SH-SY5Y (cell line): ENCODE measurements at regions not wholly inside any gene's neighbourhood (a gene's known extent, or its start where the extent isn't known, plus 50 kb on each side); places are given as distances from the start of the nearest gene placed in this dataset.

ENCODE experiments used
- GATA2 ChIP-seq: IDR thresholded peaks from 2 replicates; pipeline ENCODE4 v1.6.1; 2011; ENCODE audit warnings: mild to moderate bottlenecking, low read depth, low read length
- GATA3 ChIP-seq: IDR thresholded peaks from 2 replicates; pipeline ENCODE4 v1.6.1; 2011; ENCODE audit warnings: low read depth, mild to moderate bottlenecking, low read length, moderate library complexity

DNA sequence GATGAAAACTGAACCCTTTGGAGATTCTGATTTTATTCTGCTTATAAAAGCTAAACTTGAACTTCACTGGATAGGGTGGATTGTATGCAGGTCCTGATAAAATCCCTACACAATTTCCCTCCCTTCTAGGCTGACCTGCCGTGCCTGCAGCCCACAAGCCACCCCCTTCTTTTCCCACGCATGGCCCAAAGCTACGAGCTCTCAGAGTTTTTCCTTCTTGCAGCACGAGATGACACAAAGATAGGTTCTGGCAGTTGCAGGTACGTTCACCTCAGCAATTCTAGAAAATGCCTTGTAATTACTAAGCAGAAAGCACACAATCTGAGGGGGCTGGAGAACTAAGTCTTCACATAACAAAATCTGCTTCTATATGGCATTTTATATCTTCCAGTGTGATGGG lies 110.6 kb upstream of the ATP8B1 start:
- TF ChIP-seq GATA3 (no peak), GATA2 (no peak)

GRCh38 chr18:57910817-57911216 lies 107.7 kb upstream of the ATP8B1 start:
- no peak for TF ChIP-seq GATA2
- TF ChIP-seq GATA3: no peak

- TF ChIP-seq GATA3: no peak
- TF ChIP-seq GATA2: no peak
These were observed 107.0 kb upstream of the ATP8B1 start for GRCh38 chr18:57910134-57910533.

DNA sequence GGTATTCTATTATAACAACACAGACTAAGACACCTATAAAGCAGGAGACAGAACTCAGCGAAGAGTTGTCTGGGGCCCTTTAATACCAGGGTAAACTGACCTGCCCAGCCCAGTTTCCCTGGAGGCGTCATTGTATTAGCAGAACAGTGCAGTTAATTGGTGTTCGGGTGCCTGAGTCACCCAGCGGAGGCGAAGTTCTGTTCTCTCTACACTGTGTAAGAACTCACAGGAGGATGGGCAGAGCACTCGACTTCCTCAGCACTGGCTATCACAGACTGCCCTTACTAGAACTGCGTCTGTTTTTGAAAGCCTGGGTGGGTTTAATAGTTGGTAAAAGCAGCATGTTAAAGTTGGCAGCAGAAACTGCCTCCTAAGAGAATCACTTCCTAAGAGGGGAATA lies 106.5 kb upstream of the ATP8B1 start:
- TF ChIP-seq GATA3: no peak
- no peak for TF ChIP-seq GATA2

DNA sequence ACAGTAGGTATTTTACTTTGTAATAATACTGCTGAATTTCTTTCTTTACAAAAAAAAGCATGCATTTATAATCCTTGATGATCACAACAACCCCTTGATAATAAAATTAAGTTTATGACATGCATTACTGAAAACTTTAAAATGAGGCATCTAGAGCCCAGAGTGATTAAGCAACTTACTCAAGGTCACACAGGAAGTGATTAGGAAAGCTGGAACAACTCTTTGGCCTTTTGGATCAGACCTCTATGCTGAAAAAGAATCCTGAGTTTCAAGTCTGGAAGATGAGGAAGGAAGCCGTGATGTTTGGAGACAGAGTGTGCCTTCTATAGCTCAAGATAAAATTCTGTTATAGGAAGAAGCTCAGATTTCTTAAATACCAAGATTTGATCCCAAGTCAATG lies 105.0 kb upstream of the ATP8B1 start:
- no peak for TF ChIP-seq GATA2

GRCh38 chr18:57907550-57907949 lies 104.4 kb upstream of the ATP8B1 start:
- no peak for TF ChIP-seq GATA2
- TF ChIP-seq GATA3: no peak

GRCh38 chr18:57906852-57907251 lies 103.7 kb upstream of the ATP8B1 start:
- TF ChIP-seq GATA2 (no peak), GATA3 (no peak)

GRCh38 chr18:57904535-57904934 lies 101.4 kb upstream of the ATP8B1 start:
- TF ChIP-seq GATA3: no peak
- no peak for TF ChIP-seq GATA2

- TF ChIP-seq GATA2 (no peak), GATA3 (no peak)
These were observed 99.6 kb upstream of the ATP8B1 start for GRCh38 chr18:57902721-57903120.

DNA sequence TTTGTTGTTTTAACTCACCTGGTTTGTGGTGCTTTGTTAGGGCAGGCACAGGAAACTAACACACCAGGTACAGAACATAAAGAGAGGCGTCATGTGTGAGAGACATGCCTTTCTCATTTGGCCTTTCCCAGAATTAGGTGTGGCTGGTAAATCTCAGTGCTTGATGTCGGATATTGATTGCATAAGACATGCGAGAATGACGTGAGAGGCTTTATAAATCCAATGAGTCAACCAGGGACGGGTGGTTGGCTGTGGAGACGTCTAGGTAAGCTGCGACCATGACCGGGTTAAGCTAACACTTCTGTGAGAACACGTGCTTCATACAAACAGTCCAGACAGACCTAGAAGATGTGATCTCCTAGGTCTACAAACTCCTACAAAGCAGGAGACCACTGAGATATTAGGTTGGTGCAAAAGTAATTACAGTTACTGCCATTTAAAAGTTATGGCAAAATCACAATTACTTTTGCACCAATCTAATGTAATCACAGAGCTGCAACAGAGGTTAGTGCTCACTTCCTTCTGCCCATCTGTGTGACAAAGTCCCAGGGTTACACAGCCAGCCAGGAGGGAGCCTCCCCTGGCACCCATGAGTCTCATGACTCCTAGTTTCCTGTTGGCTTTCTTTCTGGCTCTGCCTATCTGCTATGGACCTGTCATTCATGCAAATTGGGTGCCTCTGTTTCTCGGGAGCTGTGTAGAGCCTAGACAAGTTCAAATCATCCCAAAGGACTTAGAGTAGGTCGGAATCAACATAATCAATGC lies 98.9 kb upstream of the ATP8B1 start:
- TF ChIP-seq GATA3 (no peak), GATA2 (no peak)

DNA sequence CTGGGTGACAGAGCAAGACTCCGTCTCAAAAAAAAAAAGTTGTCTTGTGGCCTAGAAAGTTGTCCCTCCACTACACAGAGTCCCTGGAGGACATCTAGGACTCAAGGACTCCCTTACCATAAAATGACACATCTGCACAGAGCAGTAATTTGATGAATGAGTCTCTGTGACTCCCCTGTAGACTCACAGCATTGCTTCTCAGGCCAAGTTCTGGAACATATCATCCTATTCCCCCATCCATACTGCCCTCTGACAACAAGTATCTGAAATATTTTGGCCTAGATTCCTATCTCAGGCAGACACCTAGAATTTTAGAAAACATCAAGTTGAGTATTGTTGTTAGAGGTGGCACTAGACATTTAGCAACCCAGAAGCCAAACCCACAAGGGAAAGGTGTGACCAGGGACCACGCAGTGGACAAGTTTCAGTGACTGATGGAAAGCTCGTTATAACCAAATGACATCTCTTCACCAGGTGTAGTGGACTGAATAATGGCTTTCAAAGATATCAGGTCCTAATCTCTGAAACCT lies 97.9 kb upstream of the ATP8B1 start:
- TF ChIP-seq GATA3 (no peak), GATA2 (no peak)

DNA sequence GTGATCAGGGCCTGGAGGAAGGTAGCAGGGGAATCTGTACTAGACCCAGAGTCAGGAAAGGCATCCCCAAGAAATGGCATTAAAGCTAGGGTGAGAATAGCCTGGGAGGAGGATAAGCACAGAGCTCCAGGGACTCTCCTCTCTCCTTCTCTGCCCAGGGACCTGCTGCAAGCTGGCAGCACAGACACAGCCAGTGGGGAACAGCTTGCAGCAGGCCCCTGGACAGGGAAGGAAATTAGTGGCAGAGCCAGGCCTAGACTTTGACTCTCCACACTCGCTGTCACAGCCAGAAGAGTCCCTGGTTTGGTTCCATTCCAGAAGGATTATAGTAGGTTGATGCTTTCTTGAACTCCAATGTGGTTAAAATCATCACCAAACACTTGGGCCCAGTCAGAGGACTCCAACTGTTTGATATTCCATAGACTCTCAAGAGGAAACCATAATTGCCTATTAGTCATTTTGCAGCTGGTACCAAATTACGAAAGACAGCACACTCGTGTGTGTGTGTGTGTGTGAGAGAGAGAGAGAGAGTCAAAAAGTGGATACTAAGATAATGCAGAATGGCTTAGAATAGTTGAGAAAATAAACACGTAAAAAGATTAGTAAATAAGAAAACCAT lies 95.5 kb upstream of the ATP8B1 start:
- no peak for TF ChIP-seq GATA3
- no peak for TF ChIP-seq GATA2

- TF ChIP-seq GATA3: no peak
- TF ChIP-seq GATA2: no peak
These were observed 92.1 kb upstream of the ATP8B1 start for GRCh38 chr18:57895182-57895581.

GRCh38 chr18:57891707-57892391 lies 88.7 kb upstream of the ATP8B1 start:
- peak; percentile 53; the same call in 1 of the 2 replicates for TF ChIP-seq GATA2
- TF ChIP-seq GATA3: no peak

- TF ChIP-seq GATA3: no peak
- TF ChIP-seq GATA2: no peak
These were observed 87.2 kb upstream of the ATP8B1 start for GRCh38 chr18:57890266-57890665.

DNA sequence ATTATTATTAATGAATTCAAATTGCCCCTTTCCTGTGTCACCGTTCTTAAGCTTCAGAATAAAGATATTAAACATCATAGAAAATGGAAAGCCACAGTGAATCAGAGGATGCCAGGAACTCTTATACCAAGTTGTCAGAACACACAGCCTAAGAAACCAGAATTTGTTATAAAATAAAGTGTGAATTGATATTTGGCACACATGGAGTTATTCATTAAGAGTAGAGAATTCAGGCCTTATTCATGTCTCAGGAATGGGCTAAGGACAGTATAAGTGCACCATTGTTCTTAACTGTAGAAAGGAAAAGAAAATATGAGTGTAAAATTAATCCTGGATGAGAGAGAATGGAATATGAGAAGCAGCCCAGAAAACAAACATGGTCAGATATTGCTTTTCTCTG lies 86.7 kb upstream of the ATP8B1 start:
- TF ChIP-seq GATA2 (no peak), GATA3 (no peak)
